ENCODE measurements at regions not wholly inside any gene's neighbourhood (a gene's known extent, or its start where the extent isn't known, plus 50 kb on each side); places are given as distances from the start of the nearest gene placed in this dataset.

- no peak for TF ChIP-seq CTCF (IDR thresholded peaks at IDR 0.05; ENCODE audit: low read depth, low read length, poor library complexity, severe bottlenecking)
- TF ChIP-seq EZH2phosphoT487 (IDR thresholded peaks at IDR 0.05; ENCODE audit: borderline replicate concordance, low read length) = no peak
- Histone ChIP-seq H3K4me1 (ENCODE audit: control insufficient read depth, low read length) (no peaks in the 10 kb centered on the region), H3K36me3 (ENCODE audit: control insufficient read depth, low read length) (no peaks in the 10 kb centered on the region), H3K79me2 (ENCODE audit: control insufficient read depth, low read length) (no peaks in the 10 kb centered on the region), H4K20me1 (ENCODE audit: control insufficient read depth, insufficient read depth, low read depth, low read length) (no peaks in the 10 kb centered on the region), H3F3A (ENCODE audit: control insufficient read depth, insufficient read depth) (no peaks in the 10 kb centered on the region), H3K9me3 (ENCODE audit: control insufficient read depth, insufficient read depth, low read length) (no peaks in the 10 kb centered on the region), H3K9me2 (replicated peaks; ENCODE audit: control insufficient read depth, low read length) (no peaks in the 10 kb centered on the region), H3K4me2 (ENCODE audit: low read length) (no peak overlapping the region), H3K27ac (ENCODE audit: low read depth, low read length) (no peak overlapping the region), H3K4me3 (ENCODE audit: low read length) (no peak overlapping the region), H3K27me3 (ENCODE audit: control insufficient read depth, low read length) (0 out of 2 replicates have a peak, but pooled peaks cover 2% of the 10 kb centered on the region)
Measured at GRCh38 chr5:72624641-72625236, 117.5 kb upstream of the ZNF366 start.

DNA sequence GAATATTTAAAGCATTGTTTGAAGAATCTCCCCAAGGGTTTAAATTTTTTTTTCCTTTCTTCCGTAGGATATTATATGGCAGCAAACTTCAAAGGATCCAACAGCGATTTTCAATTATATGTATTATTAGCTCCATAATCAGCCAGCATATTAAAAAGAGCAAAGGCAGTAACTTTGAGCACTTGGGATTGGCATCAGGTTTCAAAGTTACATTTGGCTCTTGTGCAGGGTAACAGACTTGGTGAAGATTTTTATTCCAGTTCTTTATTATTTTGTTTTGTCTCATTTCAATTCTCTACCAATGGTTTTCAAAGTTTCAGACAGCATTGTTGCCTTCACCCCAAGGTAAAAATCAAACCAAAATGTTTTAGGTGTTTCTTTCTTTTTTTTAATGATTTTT is 116.7 kb upstream of the ZNF366 start:
- Histone ChIP-seq H3K9me3 (ENCODE audit: control insufficient read depth, insufficient read depth, low read length) (no peaks in the 10 kb centered on the region), H3K4me2 (ENCODE audit: low read length) (no peak overlapping the region), H3K27ac (ENCODE audit: low read depth, low read length) (no peak overlapping the region), H3K79me2 (ENCODE audit: control insufficient read depth, low read length) (no peaks in the 10 kb centered on the region), H3F3A (ENCODE audit: control insufficient read depth, insufficient read depth) (no peaks in the 10 kb centered on the region), H3K36me3 (ENCODE audit: control insufficient read depth, low read length) (no peaks in the 10 kb centered on the region), H3K9me2 (replicated peaks; ENCODE audit: control insufficient read depth, low read length) (no peaks in the 10 kb centered on the region), H3K4me1 (ENCODE audit: control insufficient read depth, low read length) (no peaks in the 10 kb centered on the region), H3K27me3 (ENCODE audit: control insufficient read depth, low read length) (0 out of 2 replicates have a peak, but pooled peaks cover 2% of the 10 kb centered on the region), H3K4me3 (ENCODE audit: low read length) (no peak overlapping the region), H4K20me1 (ENCODE audit: control insufficient read depth, insufficient read depth, low read depth, low read length) (no peaks in the 10 kb centered on the region)
- TF ChIP-seq CTCF (IDR thresholded peaks at IDR 0.05; ENCODE audit: low read depth, low read length, poor library complexity, severe bottlenecking) (no peak), EZH2phosphoT487 (IDR thresholded peaks at IDR 0.05; ENCODE audit: borderline replicate concordance, low read length) (no peak)

GRCh38 chr5:72623323-72623722 is 116.1 kb upstream of the ZNF366 start:
- TF ChIP-seq EZH2phosphoT487 (IDR thresholded peaks at IDR 0.05; ENCODE audit: borderline replicate concordance, low read length) (no peak), CTCF (IDR thresholded peaks at IDR 0.05; ENCODE audit: low read depth, low read length, poor library complexity, severe bottlenecking) (no peak)

More at GRCh38 chr5:72623323-72623722, 116.1 kb upstream of the ZNF366 start:
- Histone ChIP-seq H3K79me2 (ENCODE audit: control insufficient read depth, low read length) (no peaks in the 10 kb centered on the region), H3K4me1 (ENCODE audit: control insufficient read depth, low read length) (no peaks in the 10 kb centered on the region), H3K4me3 (ENCODE audit: low read length) (no peak overlapping the region), H3K9me3 (ENCODE audit: control insufficient read depth, insufficient read depth, low read length) (no peaks in the 10 kb centered on the region), H3F3A (ENCODE audit: control insufficient read depth, insufficient read depth) (no peaks in the 10 kb centered on the region), H4K20me1 (ENCODE audit: control insufficient read depth, insufficient read depth, low read depth, low read length) (no peaks in the 10 kb centered on the region), H3K27ac (ENCODE audit: low read depth, low read length) (no peak overlapping the region), H3K27me3 (ENCODE audit: control insufficient read depth, low read length) (0 out of 2 replicates have a peak, but pooled peaks cover 2% of the 10 kb centered on the region), H3K36me3 (ENCODE audit: control insufficient read depth, low read length) (no peaks in the 10 kb centered on the region), H3K4me2 (ENCODE audit: low read length) (no peak overlapping the region), H3K9me2 (replicated peaks; ENCODE audit: control insufficient read depth, low read length) (no peaks in the 10 kb centered on the region)
